NCI-H1092 treated with DMSO at 0.1 percent for 48 hours (cell line): ENCODE measurements at regions not wholly inside any gene's neighbourhood (a gene's known extent, or its start where the extent isn't known, plus 50 kb on each side); places are given as distances from the start of the nearest gene placed in this dataset.
"Not testable (repeated sequence)": the region's sequence is repeated elsewhere in the genome, so short reads cannot be mapped to it uniquely, and the experiment has no call there.

Experiments used
- DNase-seq: peaks from one replicate; lab custom pipeline; 2025; lab: John Stamatoyannopoulos, UW

GRCh38 chr2:16052571-16053052 is 112.3 kb downstream of the MYCN start:
- not testable (repeated sequence) for DNase-seq

GRCh38 chr2:16051841-16052564 is 111.7 kb downstream of the MYCN start:
- DNase-seq, result no peak

GRCh38 chr2:16050908-16051489 is 110.6 kb downstream of the MYCN start:
- peak; percentile 67 for DNase-seq

GRCh38 chr2:16050261-16050907 is 110.0 kb downstream of the MYCN start:
- DNase-seq, result peak; percentile 47

- no peak for DNase-seq
Observed at GRCh38 chr2:16049406-16049805, 109.1 kb downstream of the MYCN start.

- DNase-seq, result no peak
Observed at GRCh38 chr2:16048466-16048865, 108.1 kb downstream of the MYCN start.

- DNase-seq, result no peak
Observed at GRCh38 chr2:16047701-16048100, 107.4 kb downstream of the MYCN start.

GRCh38 chr2:16046649-16047048 is 106.3 kb downstream of the MYCN start:
- no peak for DNase-seq

- no peak for DNase-seq
Observed at GRCh38 chr2:16045653-16046352, 105.5 kb downstream of the MYCN start.

- DNase-seq, result no peak
Observed at GRCh38 chr2:16044946-16045456, 104.7 kb downstream of the MYCN start.

GRCh38 chr2:16043627-16044026 is 103.3 kb downstream of the MYCN start:
- no peak for DNase-seq

GRCh38 chr2:16043192-16043591 is 102.8 kb downstream of the MYCN start:
- DNase-seq, result no peak

- no peak for DNase-seq
Observed at GRCh38 chr2:16042201-16042700, 101.9 kb downstream of the MYCN start.

- DNase-seq, result no peak
Observed at GRCh38 chr2:16040271-16041010, 100.1 kb downstream of the MYCN start.

GRCh38 chr2:16039823-16040222 is 99.5 kb downstream of the MYCN start:
- no peak for DNase-seq

- DNase-seq, result no peak
Observed at GRCh38 chr2:16039055-16039454, 98.7 kb downstream of the MYCN start.

- DNase-seq, result no peak
Observed at GRCh38 chr2:16038621-16039020, 98.3 kb downstream of the MYCN start.

- no peak for DNase-seq
Observed at GRCh38 chr2:16037808-16038457, 97.6 kb downstream of the MYCN start.

GRCh38 chr2:16036951-16037350 is 96.6 kb downstream of the MYCN start:
- no peak for DNase-seq

GRCh38 chr2:16035747-16036745 is 95.7 kb downstream of the MYCN start:
- no peak for DNase-seq
